GM19240 (cell line): ENCODE measurements at regions not wholly inside any gene's neighbourhood (a gene's known extent, or its start where the extent isn't known, plus 50 kb on each side); places are given as distances from the start of the nearest gene placed in this dataset.

Source experiments
- DNase-seq: peaks from one replicate; pipeline ENCODE4 v3.0.0; 2011; ENCODE audit warnings: low spot score; ENCODE audit not compliant: insufficient read length

GRCh38 chr4:95987851-95988250 lies 148.0 kb downstream of the PDHA2 start:
- no peak for DNase-seq

GRCh38 chr4:95998311-95998710 lies 158.4 kb downstream of the PDHA2 start:
- no peak for DNase-seq

GRCh38 chr4:96003951-96004740 lies 164.3 kb downstream of the PDHA2 start:
- DNase-seq: no peak

- no peak for DNase-seq
Measured at GRCh38 chr4:96009427-96010119, 169.7 kb downstream of the PDHA2 start.

GRCh38 chr4:96012687-96013086 lies 172.8 kb downstream of the PDHA2 start:
- no peak for DNase-seq

GRCh38 chr4:96016634-96017299 lies 176.9 kb downstream of the PDHA2 start:
- DNase-seq: no peak

GRCh38 chr4:96025011-96025410 lies 185.1 kb downstream of the PDHA2 start:
- DNase-seq: no peak

GRCh38 chr4:96035727-96036126 lies 195.8 kb downstream of the PDHA2 start:
- no peak for DNase-seq

- DNase-seq: no peak
Measured at GRCh38 chr4:96036781-96037180, 196.9 kb downstream of the PDHA2 start.

GRCh38 chr4:96037705-96038104 lies 197.8 kb downstream of the PDHA2 start:
- DNase-seq: no peak

GRCh38 chr4:96039217-96039616 lies 199.3 kb downstream of the PDHA2 start:
- no peak for DNase-seq

GRCh38 chr4:96039803-96040436 lies 200.0 kb downstream of the PDHA2 start:
- no peak for DNase-seq

GRCh38 chr4:96044971-96045370 lies 205.1 kb downstream of the PDHA2 start:
- no peak for DNase-seq

GRCh38 chr4:96052827-96053226 lies 212.9 kb downstream of the PDHA2 start:
- no peak for DNase-seq

- no peak for DNase-seq
Measured at GRCh38 chr4:96056346-96056934, 216.5 kb downstream of the PDHA2 start.

- DNase-seq: no peak
Measured at GRCh38 chr4:96063639-96064038, 223.7 kb downstream of the PDHA2 start.

GRCh38 chr4:96073461-96073860 lies 233.6 kb downstream of the PDHA2 start:
- no peak for DNase-seq

GRCh38 chr4:96092151-96092705 lies 252.3 kb downstream of the PDHA2 start:
- no peak for DNase-seq

- DNase-seq: no peak
Measured at GRCh38 chr4:96093057-96093456, 253.2 kb downstream of the PDHA2 start.

GRCh38 chr4:96093563-96093962 lies 253.7 kb downstream of the PDHA2 start:
- no peak for DNase-seq

- DNase-seq: no peak
Measured at GRCh38 chr4:96094183-96094582, 254.3 kb downstream of the PDHA2 start.
